Panc1 (cell line): ENCODE measurements at regions not wholly inside any gene's neighbourhood (a gene's known extent, or its start where the extent isn't known, plus 50 kb on each side); places are given as distances from the start of the nearest gene placed in this dataset.

Experiments used
- ATAC-seq: fragments of 200-7000 bp; cut with Tn5 transposase; 2 replicates; pipeline ENCODE4 v1.9.1; 2020; ENCODE audit warnings: mild to moderate bottlenecking, moderate library complexity
- BruUV-seq: library from RNA; stranded (reverse); fragments of 400-500 nt; replicated peaks from 2 replicates; lab custom pipeline; 2021; lab: Mats Ljungman, UMichigan
- CTCF ChIA-PET: fragments of 300-600 bp; sonication (Branson Sonifier 250); formaldehyde crosslinking; loops from one replicate; lab custom pipeline; 2022; ENCODE audit warnings: antibody characterized with exemption; lab: Charles Lee
- POLR2A ChIA-PET: fragments of 300-600 bp; sonication (Branson Sonifier 250); formaldehyde crosslinking; loops from one replicate; lab custom pipeline; 2022; ENCODE audit warnings: antibody characterized with exemption; lab: Charles Lee
- DNase-seq: peaks from one replicate; pipeline ENCODE4 v3.0.0-alpha.2; 2010; ENCODE audit warnings: low read depth, low spot score
- H3K27ac ChIP-seq: 2 replicates; pipeline ENCODE4 v1.5.1; 2011; ENCODE audit warnings: mild to moderate bottlenecking, low read length, inconsistent platforms
- H3K27me3 ChIP-seq: fragments of 200-500 bp; sonication (Bioruptor generic); 2 replicates; pipeline ENCODE4 v1.6.0; 2014; ENCODE audit warnings: low read length, inconsistent platforms; ENCODE audit not compliant: control insufficient read depth, insufficient read depth
- H3K36me3 ChIP-seq: fragments of 200-500 bp; sonication (Bioruptor generic); 2 replicates; pipeline ENCODE4 v1.5.1; 2014; ENCODE audit warnings: inconsistent platforms, mild to moderate bottlenecking, low read length, moderate library complexity; ENCODE audit not compliant: control insufficient read depth, insufficient read depth
- H3K4me1 ChIP-seq: 2 replicates; pipeline ENCODE4 v1.5.1; 2011; ENCODE audit warnings: inconsistent platforms, mild to moderate bottlenecking, low read length, moderate library complexity; ENCODE audit not compliant: control insufficient read depth, insufficient read depth
- H3K4me3 ChIP-seq, 2 experiments: 2 replicates each; pipeline ENCODE4 v1.5.1; 2011 to 2012; ENCODE audit warnings: low read depth in 2 of 2, low read length in 2 of 2, mild to moderate bottlenecking in 2 of 2, inconsistent platforms in 1 of 2, moderate library complexity in 1 of 2
- H3K9me3 ChIP-seq: fragments of 200-500 bp; sonication (Bioruptor generic); 2 replicates; pipeline ENCODE4 v1.5.1; 2014; ENCODE audit warnings: low read depth, mild to moderate bottlenecking, inconsistent platforms, low read length, moderate library complexity; ENCODE audit not compliant: control insufficient read depth, insufficient read depth
- POLR2AphosphoS5 ChIP-seq: IDR thresholded peaks from 2 replicates; pipeline ENCODE4 v1.6.1; 2012; ENCODE audit warnings: mild to moderate bottlenecking, low read depth, low read length, moderate library complexity
- SIN3A ChIP-seq: IDR thresholded peaks from 2 replicates; pipeline ENCODE4 v1.6.1; 2012; ENCODE audit warnings: low read depth, mild to moderate bottlenecking, low read length, moderate library complexity, borderline replicate concordance; ENCODE audit not compliant: insufficient read depth
- TCF7L2 ChIP-seq: IDR thresholded peaks from 2 replicates; pipeline ENCODE4 v1.6.1; 2011; ENCODE audit warnings: mild to moderate bottlenecking, low read depth, low read length, inconsistent platforms
- in situ Hi-C: cut with HindIII; loops from 2 replicates; pipeline ENCODE4 v1.10.0; 2016; ENCODE audit warnings: low sequenced_read_pairs, low pct_unique_long_range_greater_than_20kb
- intact Hi-C: fragments of 100-400 bp; cut with micrococcal nuclease; formaldehyde crosslinking; loops from one replicate; pipeline ENCODE4 v1.10.0; 2022; ENCODE audit not compliant: unreplicated experiment
- TF ChIP-seq, protein P1 (sequence below): fragments of 450-650 bp; IDR thresholded peaks from 2 replicates; pipeline ENCODE4 v1.5.1; 2017; ENCODE audit warnings: mild to moderate bottlenecking
- TF ChIP-seq, protein P2 (sequence below), 2 experiments: IDR thresholded peaks; 2 replicates each; pipeline ENCODE4 v1.6.1; 2011 to 2012; ENCODE audit warnings: low read depth in 2 of 2, control low read depth in 1 of 2, low read length in 1 of 2, mild to moderate bottlenecking in 1 of 2, moderate library complexity in 1 of 2; ENCODE audit not compliant: insufficient read depth in 1 of 2

DNA sequence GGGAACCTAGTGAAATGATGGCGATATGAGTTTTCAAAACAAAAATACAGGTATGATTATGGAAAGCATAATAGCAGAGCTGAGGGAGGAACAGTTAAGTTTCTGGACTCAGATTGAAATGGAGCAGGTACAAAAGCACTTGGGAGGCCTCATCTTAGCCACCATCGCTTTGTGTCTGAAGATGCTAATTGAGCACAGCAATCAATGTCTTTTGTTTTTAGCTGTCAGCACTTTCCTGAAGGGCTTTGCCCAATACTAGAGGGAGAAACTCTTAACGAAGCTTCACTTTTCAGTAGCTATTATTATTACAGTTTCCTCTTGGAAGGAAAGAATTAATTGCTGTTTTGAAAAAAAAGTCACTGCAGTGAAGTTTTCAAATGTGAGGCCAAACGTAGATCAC, 348.7 kb downstream of the RWDD3 start:
- Histone ChIP-seq H3K4me3 (no peak overlapping the region), H3K36me3 (no peaks in the 10 kb centered on the region), H3K27me3 (no peaks in the 10 kb centered on the region; the same call in 1 of the 2 replicates), H3K4me1 (no peaks in the 10 kb centered on the region), H3K9me3 (no peaks in the 10 kb centered on the region), H3K27ac (no peak overlapping the region)
- ATAC-seq (no peak), DNase-seq (no peak)
- CTCF ChIA-PET = no interaction called here
- POLR2A ChIA-PET = no interaction called here
- in situ Hi-C loops = no loop called here
- TF ChIP-seq, protein P1, sequence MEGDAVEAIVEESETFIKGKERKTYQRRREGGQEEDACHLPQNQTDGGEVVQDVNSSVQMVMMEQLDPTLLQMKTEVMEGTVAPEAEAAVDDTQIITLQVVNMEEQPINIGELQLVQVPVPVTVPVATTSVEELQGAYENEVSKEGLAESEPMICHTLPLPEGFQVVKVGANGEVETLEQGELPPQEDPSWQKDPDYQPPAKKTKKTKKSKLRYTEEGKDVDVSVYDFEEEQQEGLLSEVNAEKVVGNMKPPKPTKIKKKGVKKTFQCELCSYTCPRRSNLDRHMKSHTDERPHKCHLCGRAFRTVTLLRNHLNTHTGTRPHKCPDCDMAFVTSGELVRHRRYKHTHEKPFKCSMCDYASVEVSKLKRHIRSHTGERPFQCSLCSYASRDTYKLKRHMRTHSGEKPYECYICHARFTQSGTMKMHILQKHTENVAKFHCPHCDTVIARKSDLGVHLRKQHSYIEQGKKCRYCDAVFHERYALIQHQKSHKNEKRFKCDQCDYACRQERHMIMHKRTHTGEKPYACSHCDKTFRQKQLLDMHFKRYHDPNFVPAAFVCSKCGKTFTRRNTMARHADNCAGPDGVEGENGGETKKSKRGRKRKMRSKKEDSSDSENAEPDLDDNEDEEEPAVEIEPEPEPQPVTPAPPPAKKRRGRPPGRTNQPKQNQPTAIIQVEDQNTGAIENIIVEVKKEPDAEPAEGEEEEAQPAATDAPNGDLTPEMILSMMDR = no peak
- no peak for TF ChIP-seq SIN3A
- no peak for TF ChIP-seq TCF7L2
- no peak for TF ChIP-seq POLR2AphosphoS5
- TF ChIP-seq, protein P2, sequence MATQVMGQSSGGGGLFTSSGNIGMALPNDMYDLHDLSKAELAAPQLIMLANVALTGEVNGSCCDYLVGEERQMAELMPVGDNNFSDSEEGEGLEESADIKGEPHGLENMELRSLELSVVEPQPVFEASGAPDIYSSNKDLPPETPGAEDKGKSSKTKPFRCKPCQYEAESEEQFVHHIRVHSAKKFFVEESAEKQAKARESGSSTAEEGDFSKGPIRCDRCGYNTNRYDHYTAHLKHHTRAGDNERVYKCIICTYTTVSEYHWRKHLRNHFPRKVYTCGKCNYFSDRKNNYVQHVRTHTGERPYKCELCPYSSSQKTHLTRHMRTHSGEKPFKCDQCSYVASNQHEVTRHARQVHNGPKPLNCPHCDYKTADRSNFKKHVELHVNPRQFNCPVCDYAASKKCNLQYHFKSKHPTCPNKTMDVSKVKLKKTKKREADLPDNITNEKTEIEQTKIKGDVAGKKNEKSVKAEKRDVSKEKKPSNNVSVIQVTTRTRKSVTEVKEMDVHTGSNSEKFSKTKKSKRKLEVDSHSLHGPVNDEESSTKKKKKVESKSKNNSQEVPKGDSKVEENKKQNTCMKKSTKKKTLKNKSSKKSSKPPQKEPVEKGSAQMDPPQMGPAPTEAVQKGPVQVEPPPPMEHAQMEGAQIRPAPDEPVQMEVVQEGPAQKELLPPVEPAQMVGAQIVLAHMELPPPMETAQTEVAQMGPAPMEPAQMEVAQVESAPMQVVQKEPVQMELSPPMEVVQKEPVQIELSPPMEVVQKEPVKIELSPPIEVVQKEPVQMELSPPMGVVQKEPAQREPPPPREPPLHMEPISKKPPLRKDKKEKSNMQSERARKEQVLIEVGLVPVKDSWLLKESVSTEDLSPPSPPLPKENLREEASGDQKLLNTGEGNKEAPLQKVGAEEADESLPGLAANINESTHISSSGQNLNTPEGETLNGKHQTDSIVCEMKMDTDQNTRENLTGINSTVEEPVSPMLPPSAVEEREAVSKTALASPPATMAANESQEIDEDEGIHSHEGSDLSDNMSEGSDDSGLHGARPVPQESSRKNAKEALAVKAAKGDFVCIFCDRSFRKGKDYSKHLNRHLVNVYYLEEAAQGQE (IDR thresholded peaks at IDR 0.05; ENCODE audit: insufficient read depth in 1 of 2, low read depth in 2 of 2, low read length in 1 of 2) = no peak
- intact Hi-C loops = no loop called here
- no TSS peak for BruUV-seq

DNA sequence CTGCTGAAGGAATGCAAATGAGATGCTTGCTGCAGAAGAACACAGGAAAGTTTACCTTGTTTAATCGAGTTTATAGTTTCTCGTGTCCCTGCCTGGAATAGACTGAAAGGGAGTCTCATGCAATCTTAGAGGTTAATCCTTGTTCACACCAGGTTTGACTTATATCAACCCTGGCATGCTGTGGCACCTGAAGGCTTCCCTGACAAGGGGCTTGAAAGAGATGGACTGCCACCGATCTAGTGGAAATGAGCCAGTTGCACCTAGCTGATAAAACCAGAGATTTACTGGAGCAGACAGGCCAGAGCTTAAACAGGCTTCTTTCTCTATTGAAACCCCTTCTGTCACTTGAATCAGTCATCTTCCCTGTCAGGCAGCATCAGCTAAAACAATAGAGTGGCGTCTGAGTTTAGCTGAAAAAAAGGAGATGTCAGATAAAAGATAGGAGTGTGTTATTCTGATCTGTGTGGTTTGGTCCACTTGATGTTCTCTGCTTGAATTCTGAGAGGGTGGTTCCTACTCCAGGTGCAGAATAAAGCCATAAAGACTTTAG, 349.7 kb downstream of the RWDD3 start:
- Histone ChIP-seq H3K27me3 (no peaks in the 10 kb centered on the region; the same call in 1 of the 2 replicates), H3K36me3 (no peaks in the 10 kb centered on the region), H3K27ac (no peak overlapping the region), H3K4me1 (no peaks in the 10 kb centered on the region), H3K4me3 (no peak overlapping the region), H3K9me3 (no peaks in the 10 kb centered on the region)
- ChIA-PET CTCF (no interaction called here), POLR2A (no interaction called here)
- BruUV-seq = no TSS peak
- DNase-seq = no peak
- ATAC-seq = no peak
- intact Hi-C loops = no loop called here
- TF ChIP-seq POLR2AphosphoS5 (no peak), TCF7L2 (no peak), SIN3A (no peak)
- TF ChIP-seq, protein P1 = no peak
- TF ChIP-seq, protein P2 (IDR thresholded peaks at IDR 0.05; ENCODE audit: insufficient read depth in 1 of 2, low read depth in 2 of 2, low read length in 1 of 2) = no peak
- in situ Hi-C loops = no loop called here
